Memory B cell (primary cell): ENCODE measurements at regions not wholly inside any gene's neighbourhood (a gene's known extent, or its start where the extent isn't known, plus 50 kb on each side); places are given as distances from the start of the nearest gene placed in this dataset.

Experiments
- ATAC-seq: fragments of 150-1000 bp; cut with Tn5 transposase; 2 replicates; pipeline ENCODE4 v1.10.0; 2021; ENCODE audit warnings: low read depth, mild to moderate bottlenecking, moderate library complexity
- DNase-seq, 2 donors: peaks; one replicate each; pipeline ENCODE4 v3.0.0; 2022; ENCODE audit warnings: low spot score in 2 of 2
- H3K27ac Mint-ChIP-seq: one replicate; pipeline ENCODE4 v1.8.0; 2022; ENCODE audit warnings: mild to moderate bottlenecking, moderate library complexity, mixed read lengths
- H3K27me3 Mint-ChIP-seq: one replicate; pipeline ENCODE4 v1.8.0; 2022; ENCODE audit warnings: mixed read lengths
- H3K36me3 Mint-ChIP-seq: one replicate; pipeline ENCODE4 v1.8.0; 2022; ENCODE audit warnings: mild to moderate bottlenecking, mixed read lengths
- H3K4me1 Mint-ChIP-seq: one replicate; pipeline ENCODE4 v1.8.0; 2022; ENCODE audit warnings: mixed read lengths
- H3K4me3 Mint-ChIP-seq: one replicate; pipeline ENCODE4 v1.8.0; 2022; ENCODE audit warnings: mild to moderate bottlenecking, moderate library complexity, mixed read lengths
- H3K9me3 Mint-ChIP-seq: one replicate; pipeline ENCODE4 v1.8.0; 2022; ENCODE audit warnings: mixed read lengths

DNA sequence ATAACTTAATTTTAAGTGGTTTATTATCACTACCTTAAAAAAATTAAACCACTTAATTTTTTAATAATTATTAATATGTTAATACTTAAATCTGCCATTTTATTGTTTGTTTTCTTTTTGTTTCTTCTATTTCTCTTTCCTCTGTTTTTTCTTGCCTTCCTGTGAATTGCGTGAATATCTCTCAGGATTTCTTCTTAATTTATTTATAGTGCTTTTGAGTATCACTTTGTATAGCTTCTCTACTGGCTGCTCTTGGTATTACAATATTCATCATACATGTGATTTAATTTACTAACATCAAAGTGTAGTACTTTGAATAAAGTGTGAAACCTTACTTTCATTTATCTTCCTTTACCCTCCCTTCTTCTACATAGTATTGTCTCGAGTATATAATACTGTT lies 349.5 kb upstream of the CPXCR1 start:
- H3K27ac Mint-ChIP-seq = no peak overlapping the region

DNA sequence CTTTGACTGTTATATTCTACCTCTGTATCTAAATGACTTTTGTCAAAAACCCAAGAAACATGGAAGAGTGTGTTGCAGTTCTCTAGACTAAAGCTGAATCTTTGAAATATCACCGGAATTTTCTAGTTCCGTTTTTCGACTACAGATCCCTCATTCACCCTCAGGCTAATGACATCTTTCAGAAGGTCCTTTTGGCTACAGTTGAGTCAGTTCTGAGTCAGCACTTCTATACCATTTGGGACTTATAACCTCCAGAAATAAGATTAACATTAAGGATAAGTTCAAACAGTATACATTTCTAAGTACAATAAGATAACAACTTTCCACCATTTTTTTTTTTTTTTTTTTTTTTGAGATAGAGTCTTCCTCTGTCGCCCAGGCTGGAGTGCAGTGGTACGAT lies 331.0 kb upstream of the CPXCR1 start:
- Mint-ChIP-seq H3K27me3 (no peaks in the 10 kb centered on the region), H3K4me1 (no peaks in the 10 kb centered on the region), H3K36me3 (no peaks in the 10 kb centered on the region), H3K9me3 (no peaks in the 10 kb centered on the region), H3K4me3 (no peak overlapping the region), H3K27ac (no peak overlapping the region)
- no peak for ATAC-seq
- DNase-seq = no peak

More for the DNA sequence above, 349.5 kb upstream of the CPXCR1 start:
- Mint-ChIP-seq H3K9me3 (no peaks in the 10 kb centered on the region), H3K27me3 (no peaks in the 10 kb centered on the region), H3K4me1 (no peaks in the 10 kb centered on the region), H3K36me3 (no peaks in the 10 kb centered on the region), H3K4me3 (no peak overlapping the region)
- no peak for DNase-seq
- no peak for ATAC-seq

DNA sequence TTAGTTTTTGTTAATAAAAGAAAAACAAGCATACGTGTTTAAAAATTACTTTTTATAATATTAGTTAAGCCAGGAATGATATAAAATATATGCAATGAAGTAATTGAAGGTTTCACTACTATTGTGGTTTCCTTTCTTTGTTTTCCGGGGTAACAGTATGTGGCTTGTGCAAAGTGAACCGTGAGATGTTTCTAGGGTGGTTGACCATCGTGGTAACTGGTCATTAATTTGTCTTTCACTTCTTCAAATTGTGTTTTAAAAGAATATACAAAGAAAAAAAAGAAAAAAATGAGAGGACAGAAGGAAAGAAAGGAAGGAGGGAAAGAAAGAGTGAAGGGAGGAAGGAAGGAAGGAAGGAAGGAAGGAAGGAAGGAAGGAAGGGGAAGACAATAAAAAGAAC lies 330.1 kb upstream of the CPXCR1 start:
- Mint-ChIP-seq H3K4me3 (no peak overlapping the region), H3K27me3 (no peaks in the 10 kb centered on the region), H3K9me3 (no peaks in the 10 kb centered on the region), H3K4me1 (no peaks in the 10 kb centered on the region), H3K27ac (no peak overlapping the region), H3K36me3 (no peaks in the 10 kb centered on the region)
- ATAC-seq = no peak
- DNase-seq = no peak

GRCh38 chrX:88424071-88424470 lies 323.0 kb upstream of the CPXCR1 start:
- no peaks in the 10 kb centered on the region for H3K9me3 Mint-ChIP-seq
- ATAC-seq (no peak), DNase-seq (no peak)
- H3K36me3 Mint-ChIP-seq = no peaks in the 10 kb centered on the region
- no peak overlapping the region for H3K4me3 Mint-ChIP-seq
- no peaks in the 10 kb centered on the region for H3K27me3 Mint-ChIP-seq
- H3K27ac Mint-ChIP-seq = no peak overlapping the region
- no peaks in the 10 kb centered on the region for H3K4me1 Mint-ChIP-seq

- no peaks in the 10 kb centered on the region for H3K9me3 Mint-ChIP-seq
- no peaks in the 10 kb centered on the region for H3K4me1 Mint-ChIP-seq
- no peak overlapping the region for H3K4me3 Mint-ChIP-seq
- no peaks in the 10 kb centered on the region for H3K27me3 Mint-ChIP-seq
- no peak for ATAC-seq
- DNase-seq = no peak
- H3K36me3 Mint-ChIP-seq = no peaks in the 10 kb centered on the region
- H3K27ac Mint-ChIP-seq = no peak overlapping the region
These were observed 322.5 kb upstream of the CPXCR1 start for GRCh38 chrX:88424541-88424940.

- ATAC-seq (no peak), DNase-seq (no peak)
- no peak overlapping the region for H3K4me3 Mint-ChIP-seq
- no peaks in the 10 kb centered on the region for H3K4me1 Mint-ChIP-seq
- H3K27ac Mint-ChIP-seq = no peak overlapping the region
- H3K36me3 Mint-ChIP-seq = no peaks in the 10 kb centered on the region
- no peaks in the 10 kb centered on the region for H3K9me3 Mint-ChIP-seq
- H3K27me3 Mint-ChIP-seq = no peaks in the 10 kb centered on the region
These were observed 321.3 kb upstream of the CPXCR1 start for GRCh38 chrX:88425739-88426138.

- ATAC-seq = no peak
- no peak overlapping the region for H3K4me3 Mint-ChIP-seq
- H3K9me3 Mint-ChIP-seq = peaks cover 2% of the 10 kb centered on the region
- H3K27me3 Mint-ChIP-seq = no peaks in the 10 kb centered on the region
- no peak overlapping the region for H3K27ac Mint-ChIP-seq
- H3K4me1 Mint-ChIP-seq = no peaks in the 10 kb centered on the region
- no peaks in the 10 kb centered on the region for H3K36me3 Mint-ChIP-seq
- DNase-seq = no peak
These were observed 309.5 kb upstream of the CPXCR1 start for GRCh38 chrX:88437563-88437962.

DNA sequence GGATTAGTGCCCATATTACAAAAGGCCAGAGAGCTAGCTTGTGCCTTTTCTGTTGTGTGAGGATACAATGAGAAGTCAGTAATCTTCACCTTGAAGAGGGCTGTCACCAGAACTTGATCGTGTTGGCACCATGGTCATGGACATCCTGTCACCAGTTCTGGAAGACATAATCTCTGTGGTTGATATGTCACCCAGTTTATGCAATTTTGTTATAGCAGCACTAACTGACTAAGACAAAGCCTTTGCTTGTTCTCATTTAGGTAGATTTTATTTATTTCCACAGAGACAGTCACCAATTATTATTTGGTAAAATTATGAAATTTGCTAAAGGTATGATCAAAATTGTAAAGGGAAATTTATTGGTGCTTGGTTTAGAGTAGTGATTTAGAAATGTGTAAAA lies 308.8 kb upstream of the CPXCR1 start:
- no peak for ATAC-seq
- no peak for DNase-seq
- H3K36me3 Mint-ChIP-seq = no peaks in the 10 kb centered on the region
- no peak overlapping the region for H3K4me3 Mint-ChIP-seq
- peaks cover 4% of the 10 kb centered on the region for H3K9me3 Mint-ChIP-seq
- no peaks in the 10 kb centered on the region for H3K27me3 Mint-ChIP-seq
- H3K27ac Mint-ChIP-seq = no peak overlapping the region
- H3K4me1 Mint-ChIP-seq = no peaks in the 10 kb centered on the region

GRCh38 chrX:88439935-88440334 lies 307.1 kb upstream of the CPXCR1 start:
- H3K4me3 Mint-ChIP-seq = no peak overlapping the region
- DNase-seq = no peak
- H3K27me3 Mint-ChIP-seq = no peaks in the 10 kb centered on the region
- no peaks in the 10 kb centered on the region for H3K4me1 Mint-ChIP-seq
- H3K9me3 Mint-ChIP-seq = peaks cover 4% of the 10 kb centered on the region
- no peak overlapping the region for H3K27ac Mint-ChIP-seq
- ATAC-seq = no peak
- no peaks in the 10 kb centered on the region for H3K36me3 Mint-ChIP-seq
